ENCODE measurements at regions not wholly inside any gene's neighbourhood (a gene's known extent, or its start where the extent isn't known, plus 50 kb on each side); places are given as distances from the start of the nearest gene placed in this dataset.
A peak's percentile ranks its signal among the peaks of the same experiment; 100 is the strongest.

DNA sequence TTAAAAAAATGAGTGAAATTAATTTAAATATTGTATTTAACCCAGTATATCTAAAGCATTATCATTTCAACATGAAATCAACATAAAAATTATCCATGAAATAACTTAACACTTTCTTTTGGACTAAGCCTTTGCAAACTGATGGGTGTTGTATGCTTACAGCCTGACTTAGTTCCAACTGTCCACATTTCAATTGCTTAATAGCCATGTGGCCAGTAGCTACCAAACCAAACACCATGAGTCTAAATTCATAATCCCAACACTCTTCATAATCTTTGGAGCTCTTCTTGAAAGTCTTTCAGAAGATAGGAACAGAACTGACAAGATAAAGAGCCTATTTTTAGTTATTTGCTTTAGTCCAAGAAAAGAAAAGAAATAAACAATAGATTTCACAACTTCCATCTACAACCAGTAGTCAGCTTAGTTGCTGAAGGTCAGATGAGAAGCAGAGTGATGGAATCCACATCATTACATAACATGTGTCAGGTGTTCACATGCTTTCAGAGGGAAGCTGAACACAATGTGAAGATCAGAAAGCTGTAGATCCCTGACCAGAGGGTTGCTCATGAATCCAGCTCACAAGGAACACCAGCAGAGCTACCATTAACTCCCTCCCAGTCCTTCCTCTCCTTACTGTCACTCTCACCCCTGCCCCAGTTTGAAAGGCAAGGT lies 144.0 kb upstream of the ZNF648 start (continued):
- TF ChIP-seq SMARCE1 (IDR thresholded peaks at IDR 0.05; ENCODE audit: borderline replicate concordance) (no peak), ZNF263 (CRISPR knock-in tag; IDR thresholded peaks at IDR 0.05) (no peak), MLLT10 (CRISPR knock-in tag; IDR thresholded peaks at IDR 0.05) (no peak), SOX5 (CRISPR knock-in tag; IDR thresholded peaks at IDR 0.05; ENCODE audit: borderline replicate concordance) (peak; percentile 97), PCBP1 (IDR thresholded peaks at IDR 0.05; ENCODE audit: borderline replicate concordance, low read depth, low read length) (no peak), GTF2F1 (IDR thresholded peaks at IDR 0.05; ENCODE audit: low read length) (no peak), ZNF44 (CRISPR knock-in tag; IDR thresholded peaks at IDR 0.05) (no peak), KLF13 (CRISPR knock-in tag; IDR thresholded peaks at IDR 0.05) (no peak), SAP130 (CRISPR knock-in tag; IDR thresholded peaks at IDR 0.05; ENCODE audit: low read depth) (peak; percentile 55), NR2F1 (CRISPR knock-in tag; IDR thresholded peaks at IDR 0.05) (no peak), PAX8 (CRISPR knock-in tag; IDR thresholded peaks at IDR 0.05; ENCODE audit: borderline replicate concordance) (no peak)
- TF ChIP-seq, protein P1, sequence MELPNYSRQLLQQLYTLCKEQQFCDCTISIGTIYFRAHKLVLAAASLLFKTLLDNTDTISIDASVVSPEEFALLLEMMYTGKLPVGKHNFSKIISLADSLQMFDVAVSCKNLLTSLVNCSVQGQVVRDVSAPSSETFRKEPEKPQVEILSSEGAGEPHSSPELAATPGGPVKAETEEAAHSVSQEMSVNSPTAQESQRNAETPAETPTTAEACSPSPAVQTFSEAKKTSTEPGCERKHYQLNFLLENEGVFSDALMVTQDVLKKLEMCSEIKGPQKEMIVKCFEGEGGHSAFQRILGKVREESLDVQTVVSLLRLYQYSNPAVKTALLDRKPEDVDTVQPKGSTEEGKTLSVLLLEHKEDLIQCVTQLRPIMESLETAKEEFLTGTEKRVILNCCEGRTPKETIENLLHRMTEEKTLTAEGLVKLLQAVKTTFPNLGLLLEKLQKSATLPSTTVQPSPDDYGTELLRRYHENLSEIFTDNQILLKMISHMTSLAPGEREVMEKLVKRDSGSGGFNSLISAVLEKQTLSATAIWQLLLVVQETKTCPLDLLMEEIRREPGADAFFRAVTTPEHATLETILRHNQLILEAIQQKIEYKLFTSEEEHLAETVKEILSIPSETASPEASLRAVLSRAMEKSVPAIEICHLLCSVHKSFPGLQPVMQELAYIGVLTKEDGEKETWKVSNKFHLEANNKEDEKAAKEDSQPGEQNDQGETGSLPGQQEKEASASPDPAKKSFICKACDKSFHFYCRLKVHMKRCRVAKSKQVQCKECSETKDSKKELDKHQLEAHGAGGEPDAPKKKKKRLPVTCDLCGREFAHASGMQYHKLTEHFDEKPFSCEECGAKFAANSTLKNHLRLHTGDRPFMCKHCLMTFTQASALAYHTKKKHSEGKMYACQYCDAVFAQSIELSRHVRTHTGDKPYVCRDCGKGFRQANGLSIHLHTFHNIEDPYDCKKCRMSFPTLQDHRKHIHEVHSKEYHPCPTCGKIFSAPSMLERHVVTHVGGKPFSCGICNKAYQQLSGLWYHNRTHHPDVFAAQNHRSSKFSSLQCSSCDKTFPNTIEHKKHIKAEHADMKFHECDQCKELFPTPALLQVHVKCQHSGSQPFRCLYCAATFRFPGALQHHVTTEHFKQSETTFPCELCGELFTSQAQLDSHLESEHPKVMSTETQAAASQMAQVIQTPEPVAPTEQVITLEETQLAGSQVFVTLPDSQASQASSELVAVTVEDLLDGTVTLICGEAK (IDR thresholded peaks at IDR 0.05): no peak
- TF ChIP-seq, protein P1 (CRISPR knock-in tag; IDR thresholded peaks at IDR 0.05): no peak
- TF ChIP-seq, protein P2, sequence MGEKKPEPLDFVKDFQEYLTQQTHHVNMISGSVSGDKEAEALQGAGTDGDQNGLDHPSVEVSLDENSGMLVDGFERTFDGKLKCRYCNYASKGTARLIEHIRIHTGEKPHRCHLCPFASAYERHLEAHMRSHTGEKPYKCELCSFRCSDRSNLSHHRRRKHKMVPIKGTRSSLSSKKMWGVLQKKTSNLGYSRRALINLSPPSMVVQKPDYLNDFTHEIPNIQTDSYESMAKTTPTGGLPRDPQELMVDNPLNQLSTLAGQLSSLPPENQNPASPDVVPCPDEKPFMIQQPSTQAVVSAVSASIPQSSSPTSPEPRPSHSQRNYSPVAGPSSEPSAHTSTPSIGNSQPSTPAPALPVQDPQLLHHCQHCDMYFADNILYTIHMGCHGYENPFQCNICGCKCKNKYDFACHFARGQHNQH (CRISPR knock-in tag; IDR thresholded peaks at IDR 0.05): 0 out of 2 replicates have a peak, but pooled peaks have one; percentile 28
- TF ChIP-seq, protein P3, sequence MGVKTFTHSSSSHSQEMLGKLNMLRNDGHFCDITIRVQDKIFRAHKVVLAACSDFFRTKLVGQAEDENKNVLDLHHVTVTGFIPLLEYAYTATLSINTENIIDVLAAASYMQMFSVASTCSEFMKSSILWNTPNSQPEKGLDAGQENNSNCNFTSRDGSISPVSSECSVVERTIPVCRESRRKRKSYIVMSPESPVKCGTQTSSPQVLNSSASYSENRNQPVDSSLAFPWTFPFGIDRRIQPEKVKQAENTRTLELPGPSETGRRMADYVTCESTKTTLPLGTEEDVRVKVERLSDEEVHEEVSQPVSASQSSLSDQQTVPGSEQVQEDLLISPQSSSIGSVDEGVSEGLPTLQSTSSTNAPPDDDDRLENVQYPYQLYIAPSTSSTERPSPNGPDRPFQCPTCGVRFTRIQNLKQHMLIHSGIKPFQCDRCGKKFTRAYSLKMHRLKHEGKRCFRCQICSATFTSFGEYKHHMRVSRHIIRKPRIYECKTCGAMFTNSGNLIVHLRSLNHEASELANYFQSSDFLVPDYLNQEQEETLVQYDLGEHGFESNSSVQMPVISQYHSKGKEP (CRISPR knock-in tag; IDR thresholded peaks at IDR 0.05): no peak
- TF ChIP-seq, protein P4, sequence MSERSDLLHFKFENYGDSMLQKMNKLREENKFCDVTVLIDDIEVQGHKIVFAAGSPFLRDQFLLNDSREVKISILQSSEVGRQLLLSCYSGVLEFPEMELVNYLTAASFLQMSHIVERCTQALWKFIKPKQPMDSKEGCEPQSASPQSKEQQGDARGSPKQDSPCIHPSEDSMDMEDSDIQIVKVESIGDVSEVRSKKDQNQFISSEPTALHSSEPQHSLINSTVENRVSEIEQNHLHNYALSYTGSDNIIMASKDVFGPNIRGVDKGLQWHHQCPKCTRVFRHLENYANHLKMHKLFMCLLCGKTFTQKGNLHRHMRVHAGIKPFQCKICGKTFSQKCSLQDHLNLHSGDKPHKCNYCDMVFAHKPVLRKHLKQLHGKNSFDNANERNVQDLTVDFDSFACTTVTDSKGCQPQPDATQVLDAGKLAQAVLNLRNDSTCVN (CRISPR knock-in tag; IDR thresholded peaks at IDR 0.05; ENCODE audit: borderline replicate concordance): no peak
- TF ChIP-seq, protein P5, sequence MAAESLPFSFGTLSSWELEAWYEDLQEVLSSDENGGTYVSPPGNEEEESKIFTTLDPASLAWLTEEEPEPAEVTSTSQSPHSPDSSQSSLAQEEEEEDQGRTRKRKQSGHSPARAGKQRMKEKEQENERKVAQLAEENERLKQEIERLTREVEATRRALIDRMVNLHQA (CRISPR knock-in tag; IDR thresholded peaks at IDR 0.05): no peak
